H1 (cell line): ENCODE measurements at regions not wholly inside any gene's neighbourhood (a gene's known extent, or its start where the extent isn't known, plus 50 kb on each side); places are given as distances from the start of the nearest gene placed in this dataset.

Experiments
- CTCF ChIA-PET: fragments of 300-600 bp; sonication (Branson Sonifier 250); formaldehyde crosslinking; loops from one replicate; lab custom pipeline; 2021; ENCODE audit not compliant: partially characterized antibody; lab: Charles Lee
- POLR2A ChIA-PET: fragments of 300-600 bp; sonication (Branson Sonifier 250); formaldehyde crosslinking; loops from one replicate; lab custom pipeline; 2021; ENCODE audit warnings: inconsistent platforms; ENCODE audit not compliant: partially characterized antibody; lab: Charles Lee
- DNase-seq, 2 experiments: peaks; one replicate each; pipeline versions ENCODE4 v3.0.0 to v3.0.0-alpha.2; 2010 to 2022; ENCODE audit warnings: low spot score in 2 of 2, low read depth in 1 of 2, mixed read lengths in 1 of 2
- FAIRE-seq: peaks from 2 replicates; lab custom pipeline; 2011; peaks lifted over from hg19 to GRCh38; lab: Jason Lieb, UNC
- H2AFZ ChIP-seq: 2 replicates; pipeline ENCODE4 v1.8.1; 2012; ENCODE audit warnings: low read length, inconsistent platforms
- H2AK5ac ChIP-seq: 2 replicates; pipeline ENCODE4 v1.6.1; 2013; ENCODE audit warnings: low read depth, low read length
- H2BK120ac ChIP-seq: replicated peaks from 2 replicates; pipeline ENCODE3; 2013; ENCODE audit warnings: low read depth, low read length, inconsistent platforms
- H2BK12ac ChIP-seq: 2 replicates; pipeline ENCODE4 v1.6.1; 2013; ENCODE audit warnings: low read depth, low read length
- H2BK15ac ChIP-seq: 2 replicates; pipeline ENCODE4 v1.6.1; 2013; ENCODE audit warnings: low read length
- H2BK20ac ChIP-seq: 2 replicates; pipeline ENCODE4 v1.6.1; 2013; ENCODE audit warnings: low read length
- H2BK5ac ChIP-seq: 2 replicates; pipeline ENCODE4 v1.6.1; 2013; ENCODE audit warnings: low read depth, low read length
- H3K14ac ChIP-seq: 2 replicates; pipeline ENCODE4 v1.6.1; 2013; ENCODE audit warnings: inconsistent platforms; ENCODE audit not compliant: insufficient read length
- H3K18ac ChIP-seq: 2 replicates; pipeline ENCODE4 v1.6.1; 2013; ENCODE audit warnings: low read length; ENCODE audit errors: extremely low read depth
- H3K23ac ChIP-seq: 2 replicates; pipeline ENCODE4 v1.6.1; 2013; ENCODE audit warnings: inconsistent platforms; ENCODE audit not compliant: insufficient read length
- H3K23me2 ChIP-seq: 2 replicates; pipeline ENCODE4 v1.6.1; 2013; ENCODE audit warnings: low read depth, low read length
- H3K27ac ChIP-seq: 2 replicates; pipeline ENCODE4 v1.6.1; 2011; ENCODE audit warnings: low read depth, low read length, inconsistent platforms
- H3K27me3 ChIP-seq, 4 experiments: replicated peaks in 1 of 4; 1 replicate in 1 of 4; 2 replicates in 3 of 4; pipeline versions ENCODE4 v1.6.1 to v1.8.1; 2011 to 2013; ENCODE audit warnings: low read length in 3 of 4, mild to moderate bottlenecking in 3 of 4, inconsistent platforms in 2 of 4, mixed read lengths in 2 of 4, moderate library complexity in 1 of 4; ENCODE audit not compliant: control insufficient read depth in 3 of 4, insufficient read depth in 3 of 4; ENCODE audit errors: extremely low read depth in 1 of 4
- H3K36me3 ChIP-seq, 4 experiments: 2 replicates each; pipeline versions ENCODE4 v1.6.1 to v1.8.1; 2011 to 2013; ENCODE audit warnings: mild to moderate bottlenecking in 4 of 4, low read length in 3 of 4, moderate library complexity in 2 of 4, control low read depth in 1 of 4, inconsistent platforms in 1 of 4; ENCODE audit not compliant: insufficient read depth in 4 of 4, control insufficient read depth in 2 of 4
- H3K4ac ChIP-seq: replicated peaks from 2 replicates; pipeline ENCODE3; 2013; ENCODE audit warnings: low read length, low read depth, mixed read lengths, inconsistent platforms; ENCODE audit not compliant: insufficient read length
- H3K4me1 ChIP-seq, 4 experiments: replicated peaks in 1 of 4; 1 replicate in 1 of 4; 2 replicates in 3 of 4; pipeline versions ENCODE4 v1.6.1 to v1.8.1; 2011 to 2013; ENCODE audit warnings: low read length in 3 of 4, inconsistent platforms in 2 of 4, mixed read lengths in 1 of 4; ENCODE audit not compliant: insufficient read depth in 4 of 4, control insufficient read depth in 3 of 4
- H3K4me2 ChIP-seq, 2 experiments: 2 replicates each; pipeline versions ENCODE4 v1.6.1 to v1.8.1; 2011 to 2013; ENCODE audit warnings: low read depth in 2 of 2, low read length in 2 of 2, control low read depth in 1 of 2, inconsistent platforms in 1 of 2, mild to moderate bottlenecking in 1 of 2; ENCODE audit not compliant: insufficient read depth in 1 of 2
- H3K4me3 ChIP-seq, 4 experiments: fragments of 200-600, 300-600 bp in 1 of 4; sonication (generic), shearing (Covaris generic), sonication (Bioruptor Twin) in 1 of 4; 2 replicates each; pipeline versions ENCODE4 v1.5.1 to v1.8.1; 2011 to 2016; ENCODE audit warnings: low read length in 4 of 4, low read depth in 3 of 4, control low read depth in 2 of 4, inconsistent platforms in 2 of 4, mild to moderate bottlenecking in 2 of 4, mixed read lengths in 1 of 4, moderate library complexity in 1 of 4; ENCODE audit not compliant: insufficient read depth in 2 of 4; ENCODE audit errors: extremely low read depth in 1 of 4
- H3K56ac ChIP-seq: replicated peaks from 2 replicates; pipeline ENCODE3; 2013; ENCODE audit warnings: low read depth, mild to moderate bottlenecking, mixed read lengths, low read length, inconsistent platforms; ENCODE audit not compliant: insufficient read length
- H3K79me1 ChIP-seq: 2 replicates; pipeline ENCODE4 v1.6.1; 2013; ENCODE audit warnings: low read depth, low read length, control low read depth
- H3K79me2 ChIP-seq, 2 experiments: 2 replicates each; pipeline versions ENCODE4 v1.6.1 to v1.8.1; 2012 to 2013; ENCODE audit warnings: low read length in 2 of 2, mild to moderate bottlenecking in 2 of 2, inconsistent platforms in 1 of 2; ENCODE audit not compliant: insufficient read depth in 2 of 2, control insufficient read depth in 1 of 2
- H3K9ac ChIP-seq, 4 experiments: replicated peaks in 1 of 4; 1 replicate in 1 of 4; 2 replicates in 3 of 4; pipeline versions ENCODE4 v1.6.1 to v1.8.1; 2011 to 2013; ENCODE audit warnings: low read depth in 3 of 4, low read length in 3 of 4, control low read depth in 2 of 4, mild to moderate bottlenecking in 2 of 4, moderate library complexity in 2 of 4, inconsistent platforms in 1 of 4; ENCODE audit errors: extremely low read depth in 1 of 4
- H3K9me3 ChIP-seq, 2 experiments: 2 replicates each; pipeline versions ENCODE4 v1.6.1 to v1.8.1; 2012 to 2013; ENCODE audit warnings: mild to moderate bottlenecking in 2 of 2, moderate library complexity in 2 of 2, control low read depth in 1 of 2, inconsistent platforms in 1 of 2, low read depth in 1 of 2, low read length in 1 of 2, mixed read lengths in 1 of 2; ENCODE audit not compliant: insufficient read depth in 2 of 2
- H4K20me1 ChIP-seq, 2 experiments: replicated peaks in 1 of 2; 2 replicates each; pipeline versions ENCODE3 to v1.8.1; 2011 to 2013; ENCODE audit warnings: inconsistent platforms in 2 of 2, low read length in 2 of 2, mild to moderate bottlenecking in 1 of 2; ENCODE audit not compliant: insufficient read depth in 2 of 2, control insufficient read depth in 1 of 2
- H4K5ac ChIP-seq: 2 replicates; pipeline ENCODE4 v1.6.1; 2013; ENCODE audit warnings: low read length, low read depth, mixed read lengths, inconsistent platforms; ENCODE audit not compliant: insufficient read length
- H4K8ac ChIP-seq: 2 replicates; pipeline ENCODE4 v1.8.0; 2013; ENCODE audit warnings: mild to moderate bottlenecking, moderate library complexity, low read length, inconsistent platforms; ENCODE audit not compliant: insufficient read depth; ENCODE audit errors: extremely low read depth
- H4K91ac ChIP-seq: replicated peaks from 2 replicates; pipeline ENCODE3; 2013; ENCODE audit warnings: low read length, mixed read lengths, inconsistent platforms; ENCODE audit not compliant: insufficient read length
- KDM4A ChIP-seq: IDR thresholded peaks from one replicate; pipeline ENCODE4 v1.7.1; 2012; ENCODE audit warnings: low read depth, mild to moderate bottlenecking, moderate library complexity, low read length, inconsistent platforms; ENCODE audit not compliant: severe bottlenecking
- SP1 ChIP-seq: IDR thresholded peaks from 2 replicates; pipeline ENCODE4 v1.6.1; 2011; ENCODE audit warnings: low read depth, low read length
- TBP ChIP-seq: IDR thresholded peaks from 2 replicates; pipeline ENCODE4 v1.6.1; 2011; ENCODE audit warnings: low read depth, low read length, improper control_type of control experiment
- WGBS, 2 experiments: shearing (Covaris generic) in 1 of 2; methylation state at CpG; one replicate each; pipeline versions ENCODE4 v1.1.6 to v1.1.7; 2013 to 2015; ENCODE audit warnings: low lambda C conversion rate in 2 of 2, mixed read lengths in 2 of 2, inconsistent platforms in 1 of 2, low coverage in 1 of 2, missing lambda C conversion rate in 1 of 2; ENCODE audit not compliant: insufficient replicate concordance in 2 of 2, insufficient coverage in 1 of 2, insufficient read length in 1 of 2; ENCODE audit errors: extremely low coverage in 1 of 2, missing lambda C conversion rate in 1 of 2; 5-methylcytosine and 5-hydroxymethylcytosine counted together
- TF ChIP-seq, protein P1 (sequence below): IDR thresholded peaks from 2 replicates; pipeline ENCODE4 v1.6.1; 2011; ENCODE audit warnings: low read length, improper control_type of control experiment

DNA sequence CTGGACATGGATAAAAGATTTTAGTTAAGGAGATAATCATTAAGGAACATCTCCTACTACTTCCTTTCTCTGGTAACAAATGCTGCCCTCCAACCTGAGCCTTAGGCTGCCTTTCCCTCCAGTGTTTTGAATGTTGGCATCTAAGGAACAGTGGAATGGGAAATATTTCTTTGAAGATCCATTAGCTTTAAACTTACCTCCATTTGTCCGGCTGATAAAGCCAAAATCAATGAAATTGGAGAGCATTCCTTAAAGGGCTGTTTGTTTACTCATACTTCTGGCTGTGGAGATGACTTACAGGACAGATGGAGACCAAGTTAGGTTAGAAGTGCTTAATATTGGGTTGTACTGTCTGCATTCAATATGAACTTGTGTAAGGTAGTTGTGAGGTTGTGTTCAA, 439.1 kb downstream of the PLA2G4A start:
- ChIA-PET CTCF (interaction anchor here (1.5 kb wide), 1 partner anchor 283 kb away, joined by 4 read pairs; no protein-coding TSS in a partner anchor), POLR2A (no interaction called here)
- TF ChIP-seq SP1 (no peak), KDM4A (no peak), TBP (no peak)
- TF ChIP-seq, protein P1, sequence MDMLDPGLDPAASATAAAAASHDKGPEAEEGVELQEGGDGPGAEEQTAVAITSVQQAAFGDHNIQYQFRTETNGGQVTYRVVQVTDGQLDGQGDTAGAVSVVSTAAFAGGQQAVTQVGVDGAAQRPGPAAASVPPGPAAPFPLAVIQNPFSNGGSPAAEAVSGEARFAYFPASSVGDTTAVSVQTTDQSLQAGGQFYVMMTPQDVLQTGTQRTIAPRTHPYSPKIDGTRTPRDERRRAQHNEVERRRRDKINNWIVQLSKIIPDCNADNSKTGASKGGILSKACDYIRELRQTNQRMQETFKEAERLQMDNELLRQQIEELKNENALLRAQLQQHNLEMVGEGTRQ, result no peak
- no peak overlapping the region for H2BK5ac ChIP-seq
- H3K79me1 ChIP-seq, result no peaks in the 10 kb centered on the region
- no peaks in the 10 kb centered on the region for H3K36me3 ChIP-seq
- H3K18ac ChIP-seq, result no peak overlapping the region
- no peak overlapping the region for H4K8ac ChIP-seq
- no peaks in the 10 kb centered on the region for H3K79me2 ChIP-seq
- 95% methylated on average over 1 of the region's 1 CpG; no CpG with 5 or more reads in 1 of the 2 experiments for WGBS, 2 experiments
- no peak overlapping the region for H3K56ac ChIP-seq
- H3K4me2 ChIP-seq, result no peak overlapping the region
- no peaks in the 10 kb centered on the region for H3K9me3 ChIP-seq
- H3K4me1 ChIP-seq, result no peaks in the 10 kb centered on the region
- no peak for DNase-seq
- no peak overlapping the region for H2AFZ ChIP-seq
- H3K27me3 ChIP-seq, result no peaks in the 10 kb centered on the region
- no peak overlapping the region for H4K91ac ChIP-seq
- H3K23me2 ChIP-seq, result no peaks in the 10 kb centered on the region
- H3K4me3 ChIP-seq, result no peak overlapping the region
- H2BK12ac ChIP-seq, result no peak overlapping the region
- H2BK20ac ChIP-seq, result no peak overlapping the region
- H3K23ac ChIP-seq, result no peak overlapping the region
- H2AK5ac ChIP-seq, result no peak overlapping the region
- no peaks in the 10 kb centered on the region for H4K20me1 ChIP-seq
- H3K14ac ChIP-seq, result no peak overlapping the region
- H4K5ac ChIP-seq, result no peak overlapping the region
- H2BK15ac ChIP-seq, result no peak overlapping the region
- H3K27ac ChIP-seq, result no peak overlapping the region
- no peak overlapping the region for H2BK120ac ChIP-seq
- no peak for FAIRE-seq
- no peak overlapping the region for H3K4ac ChIP-seq
- no peak overlapping the region for H3K9ac ChIP-seq
